H9 (cell line): ENCODE measurements at regions not wholly inside any gene's neighbourhood (a gene's known extent, or its start where the extent isn't known, plus 50 kb on each side); places are given as distances from the start of the nearest gene placed in this dataset.

Experiments used
- DNase-seq: peaks from one replicate; pipeline ENCODE4 v3.0.0-alpha.2; 2017
- H2AFZ ChIP-seq: one replicate; pipeline ENCODE4 v1.6.1; 2013; ENCODE audit warnings: mild to moderate bottlenecking, low read length, control low read depth, moderate library complexity
- H2AK5ac ChIP-seq: 2 replicates; pipeline ENCODE4 v1.6.1; 2013; ENCODE audit warnings: low read length, control low read depth, mixed read lengths; ENCODE audit not compliant: insufficient read length
- H2BK120ac ChIP-seq: one replicate; pipeline ENCODE4 v1.6.1; 2013; ENCODE audit warnings: low read depth, mild to moderate bottlenecking, low read length, control low read depth, inconsistent platforms; ENCODE audit not compliant: poor library complexity, severe bottlenecking
- H2BK12ac ChIP-seq: 2 replicates; pipeline ENCODE4 v1.6.1; 2013; ENCODE audit warnings: low read length, control low read depth, mixed read lengths, low read depth; ENCODE audit not compliant: insufficient read length
- H2BK15ac ChIP-seq: 2 replicates; pipeline ENCODE4 v1.6.1; 2013; ENCODE audit warnings: low read depth, low read length, control low read depth
- H2BK20ac ChIP-seq: one replicate; pipeline ENCODE4 v1.6.1; 2013; ENCODE audit warnings: low read depth, mild to moderate bottlenecking, low read length, control low read depth, inconsistent platforms; ENCODE audit not compliant: poor library complexity, severe bottlenecking
- H2BK5ac ChIP-seq: 2 replicates; pipeline ENCODE4 v1.6.1; 2013; ENCODE audit warnings: low read length, control low read depth, mixed read lengths; ENCODE audit not compliant: insufficient read length
- H3K14ac ChIP-seq: 2 replicates; pipeline ENCODE4 v1.6.1; 2013; ENCODE audit warnings: low read length, control low read depth; ENCODE audit not compliant: insufficient read depth
- H3K18ac ChIP-seq: 2 replicates; pipeline ENCODE4 v1.6.1; 2013; ENCODE audit warnings: low read depth, mild to moderate bottlenecking, mixed read lengths, low read length, control low read depth; ENCODE audit not compliant: insufficient read length
- H3K23ac ChIP-seq: 2 replicates; pipeline ENCODE4 v1.6.1; 2013; ENCODE audit warnings: low read length, control low read depth, mixed read lengths, low read depth; ENCODE audit not compliant: insufficient read length
- H3K23me2 ChIP-seq: 2 replicates; pipeline ENCODE4 v1.6.1; 2013; ENCODE audit warnings: low read depth, mild to moderate bottlenecking, mixed read lengths, low read length, control low read depth; ENCODE audit not compliant: insufficient read length, poor library complexity, severe bottlenecking
- H3K27ac ChIP-seq: 2 replicates; pipeline ENCODE4 v1.5.1; 2013; ENCODE audit warnings: low read length, control low read depth, mixed read lengths, low read depth; ENCODE audit not compliant: insufficient read length
- H3K27me3 ChIP-seq: 2 replicates; pipeline ENCODE4 v1.6.1; 2013; ENCODE audit warnings: low read length, control low read depth, inconsistent platforms; ENCODE audit not compliant: insufficient read depth
- H3K4ac ChIP-seq: 2 replicates; pipeline ENCODE4 v1.6.1; 2013; ENCODE audit warnings: low read depth, mild to moderate bottlenecking, control low read depth, inconsistent platforms, low read length, moderate library complexity
- H3K4me1 ChIP-seq: 2 replicates; pipeline ENCODE4 v1.6.1; 2013; ENCODE audit warnings: low read length, control low read depth, inconsistent platforms; ENCODE audit not compliant: insufficient read depth
- H3K4me2 ChIP-seq: 2 replicates; pipeline ENCODE4 v1.6.1; 2013; ENCODE audit warnings: low read length, control low read depth, mixed read lengths; ENCODE audit not compliant: insufficient read length, insufficient read depth
- H3K56ac ChIP-seq: 2 replicates; pipeline ENCODE4 v1.6.1; 2013; ENCODE audit warnings: low read depth, mild to moderate bottlenecking, mixed read lengths, low read length, control low read depth; ENCODE audit not compliant: insufficient read length
- H3K79me1 ChIP-seq: 2 replicates; pipeline ENCODE4 v1.6.1; 2013; ENCODE audit warnings: low read depth, mild to moderate bottlenecking, moderate library complexity, low read length, control low read depth, inconsistent platforms; ENCODE audit not compliant: insufficient read depth, poor library complexity, severe bottlenecking
- H3K79me2 ChIP-seq: 2 replicates; pipeline ENCODE4 v1.6.1; 2013; ENCODE audit warnings: low read length, control low read depth, inconsistent platforms; ENCODE audit not compliant: insufficient read depth
- H3K9ac ChIP-seq: 2 replicates; pipeline ENCODE4 v1.6.1; 2013; ENCODE audit warnings: low read length, control low read depth, mixed read lengths; ENCODE audit not compliant: insufficient read length; ENCODE audit errors: extremely low read depth
- H3K9me3 ChIP-seq: one replicate; pipeline ENCODE4 v1.6.1; 2013; ENCODE audit warnings: low read depth, low read length, inconsistent platforms; ENCODE audit not compliant: control insufficient read depth
- H3T11ph ChIP-seq: one replicate; pipeline ENCODE4 v1.6.1; 2013; ENCODE audit warnings: mild to moderate bottlenecking, low read length, control low read depth, inconsistent platforms
- H4K20me1 ChIP-seq: one replicate; pipeline ENCODE4 v1.6.1; 2013; ENCODE audit not compliant: control insufficient read depth, insufficient read length, insufficient read depth
- H4K5ac ChIP-seq: 2 replicates; pipeline ENCODE4 v1.6.1; 2013; ENCODE audit warnings: low read depth, mild to moderate bottlenecking, mixed read lengths, low read length, control low read depth; ENCODE audit not compliant: insufficient read length
- H4K8ac ChIP-seq: replicated peaks from 2 replicates; pipeline ENCODE4 v1.6.1; 2013; ENCODE audit warnings: low read length, control low read depth, mixed read lengths, low read depth; ENCODE audit not compliant: insufficient read length
- H4K91ac ChIP-seq: 2 replicates; pipeline ENCODE4 v1.6.1; 2013; ENCODE audit warnings: low read depth, mild to moderate bottlenecking, moderate library complexity, mixed read lengths, low read length, control low read depth; ENCODE audit not compliant: insufficient read length
- H3K27ac Mint-ChIP-seq, 3 experiments: 2 replicates in 2 of 3; 3 replicates in 1 of 3; pipeline ENCODE4 v1.8.0; 2020 to 2021; ENCODE audit warnings: mixed read lengths in 3 of 3, mild to moderate bottlenecking in 1 of 3, moderate library complexity in 1 of 3
- H3K27me3 Mint-ChIP-seq: 2 replicates; pipeline ENCODE4 v1.8.0; 2021; ENCODE audit warnings: low read depth, mild to moderate bottlenecking, moderate library complexity, mixed read lengths
- H3K36me3 Mint-ChIP-seq, 3 experiments: 2 replicates in 2 of 3; 3 replicates in 1 of 3; pipeline ENCODE4 v1.8.0; 2020 to 2021; ENCODE audit warnings: low read depth in 3 of 3, mixed read lengths in 3 of 3; ENCODE audit not compliant: insufficient read depth in 1 of 3
- H3K4me1 Mint-ChIP-seq, 2 experiments: 2 replicates each; pipeline ENCODE4 v1.8.0; 2020; ENCODE audit warnings: mixed read lengths in 2 of 2
- H3K4me3 Mint-ChIP-seq, 2 experiments: 2 replicates in 1 of 2; 3 replicates in 1 of 2; pipeline ENCODE4 v1.8.0; 2020 to 2021; ENCODE audit warnings: mild to moderate bottlenecking in 2 of 2, mixed read lengths in 2 of 2, moderate library complexity in 1 of 2
- H3K9me3 Mint-ChIP-seq, 2 experiments: 2 replicates in 1 of 2; 3 replicates in 1 of 2; pipeline ENCODE4 v1.8.0; 2020; ENCODE audit warnings: mild to moderate bottlenecking in 2 of 2, mixed read lengths in 2 of 2, moderate library complexity in 1 of 2
- WGBS: extraction: QIAGEN DNeasy Blood & Tissue Kit; methylation state at CpG from one replicate; pipeline ENCODE4 v1.1.7; 2013; ENCODE audit warnings: missing lambda C conversion rate, low lambda C conversion rate, mixed read lengths; ENCODE audit not compliant: insufficient read length; ENCODE audit errors: extremely low coverage; 5-methylcytosine and 5-hydroxymethylcytosine counted together
- TF ChIP-seq, protein P1 (sequence below): fragments of 200-600 bp; sonication (generic); conservative IDR thresholded peaks from 3 replicates; pipeline ENCODE4 v1.8.0; 2021; ENCODE audit warnings: antibody characterized with exemption, mild to moderate bottlenecking

DNA sequence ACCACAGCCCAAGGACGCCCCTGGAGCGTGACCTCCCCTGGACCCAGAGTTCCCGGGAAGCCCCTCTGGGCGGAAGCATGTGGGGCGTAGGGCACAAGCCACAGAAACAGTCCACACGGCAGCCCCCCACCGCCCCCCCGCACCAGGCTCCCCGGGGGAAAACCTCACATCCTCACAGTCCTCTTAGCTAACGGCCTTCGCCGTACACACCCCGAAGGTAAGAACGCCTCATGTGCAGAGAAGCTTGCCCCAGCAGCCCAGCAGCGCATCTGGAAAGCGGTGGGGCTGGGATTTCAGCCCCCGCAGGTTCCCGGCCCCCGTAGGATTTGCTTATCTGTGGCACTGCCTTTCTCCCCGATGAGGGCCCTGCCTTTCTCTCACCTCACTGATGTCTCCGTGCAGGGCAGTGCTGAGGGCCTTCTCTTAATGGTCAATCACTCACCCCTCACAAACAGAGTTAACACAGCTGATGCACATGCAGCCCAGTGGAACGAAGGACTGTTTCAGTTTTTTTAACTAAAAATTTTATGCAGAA is 309.2 kb downstream of the BRD1 start:
- no peak overlapping the region for H3K9ac ChIP-seq
- H3K79me2 ChIP-seq = no peaks in the 10 kb centered on the region
- peaks cover 41 to 46% of the 10 kb centered on the region in 2 experiments for H3K4me1 Mint-ChIP-seq
- H3K27me3 Mint-ChIP-seq = no peaks in the 10 kb centered on the region; the same call in none of the 2 replicates
- H3K4me2 ChIP-seq = no peak overlapping the region
- H2BK5ac ChIP-seq = no peak overlapping the region
- no peak overlapping the region for H3T11ph ChIP-seq
- H3K23me2 ChIP-seq = no peaks in the 10 kb centered on the region
- H3K4ac ChIP-seq = no peak overlapping the region
- H3K27ac Mint-ChIP-seq = no peak overlapping the region
- H3K18ac ChIP-seq = no peak overlapping the region
- no peaks in the 10 kb centered on the region for H3K27me3 ChIP-seq
- H3K9me3 ChIP-seq = no peaks in the 10 kb centered on the region
- H4K20me1 ChIP-seq = no peaks in the 10 kb centered on the region
- H2BK12ac ChIP-seq = no peak overlapping the region
- no peak overlapping the region for H2BK20ac ChIP-seq
- H3K9me3 Mint-ChIP-seq = peaks cover 3 to 15% of the 10 kb centered on the region in 2 experiments; a peak in 3 of 5 replicates
- H2AFZ ChIP-seq = no peak overlapping the region
- no peak overlapping the region for H3K14ac ChIP-seq
- no peak overlapping the region for H4K91ac ChIP-seq
- no peaks in the 10 kb centered on the region for H3K79me1 ChIP-seq
- no peak overlapping the region for H3K23ac ChIP-seq
- H2BK120ac ChIP-seq = no peak overlapping the region
- TF ChIP-seq, protein P1, sequence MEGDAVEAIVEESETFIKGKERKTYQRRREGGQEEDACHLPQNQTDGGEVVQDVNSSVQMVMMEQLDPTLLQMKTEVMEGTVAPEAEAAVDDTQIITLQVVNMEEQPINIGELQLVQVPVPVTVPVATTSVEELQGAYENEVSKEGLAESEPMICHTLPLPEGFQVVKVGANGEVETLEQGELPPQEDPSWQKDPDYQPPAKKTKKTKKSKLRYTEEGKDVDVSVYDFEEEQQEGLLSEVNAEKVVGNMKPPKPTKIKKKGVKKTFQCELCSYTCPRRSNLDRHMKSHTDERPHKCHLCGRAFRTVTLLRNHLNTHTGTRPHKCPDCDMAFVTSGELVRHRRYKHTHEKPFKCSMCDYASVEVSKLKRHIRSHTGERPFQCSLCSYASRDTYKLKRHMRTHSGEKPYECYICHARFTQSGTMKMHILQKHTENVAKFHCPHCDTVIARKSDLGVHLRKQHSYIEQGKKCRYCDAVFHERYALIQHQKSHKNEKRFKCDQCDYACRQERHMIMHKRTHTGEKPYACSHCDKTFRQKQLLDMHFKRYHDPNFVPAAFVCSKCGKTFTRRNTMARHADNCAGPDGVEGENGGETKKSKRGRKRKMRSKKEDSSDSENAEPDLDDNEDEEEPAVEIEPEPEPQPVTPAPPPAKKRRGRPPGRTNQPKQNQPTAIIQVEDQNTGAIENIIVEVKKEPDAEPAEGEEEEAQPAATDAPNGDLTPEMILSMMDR = no peak
- H4K5ac ChIP-seq = no peak overlapping the region
- no peak overlapping the region for H3K56ac ChIP-seq
- H2BK15ac ChIP-seq = no peak overlapping the region
- no peaks in the 10 kb centered on the region; the same call in 1 of the 2 replicates for H3K4me1 ChIP-seq
- no peak overlapping the region for H3K27ac ChIP-seq
- H3K36me3 Mint-ChIP-seq = peaks cover 2 to 6% (median 4%) of the 10 kb centered on the region in 3 experiments; a peak in 2 of 7 replicates
- no CpG with 5 or more reads among the region's 22 CpGs for WGBS
- no peak overlapping the region for H4K8ac ChIP-seq
- no peak overlapping the region for H2AK5ac ChIP-seq
- DNase-seq = no peak
- no peak overlapping the region for H3K4me3 Mint-ChIP-seq
